ENCODE measurements at regions not wholly inside any gene's neighbourhood (a gene's known extent, or its start where the extent isn't known, plus 50 kb on each side); places are given as distances from the start of the nearest gene placed in this dataset.

DNA sequence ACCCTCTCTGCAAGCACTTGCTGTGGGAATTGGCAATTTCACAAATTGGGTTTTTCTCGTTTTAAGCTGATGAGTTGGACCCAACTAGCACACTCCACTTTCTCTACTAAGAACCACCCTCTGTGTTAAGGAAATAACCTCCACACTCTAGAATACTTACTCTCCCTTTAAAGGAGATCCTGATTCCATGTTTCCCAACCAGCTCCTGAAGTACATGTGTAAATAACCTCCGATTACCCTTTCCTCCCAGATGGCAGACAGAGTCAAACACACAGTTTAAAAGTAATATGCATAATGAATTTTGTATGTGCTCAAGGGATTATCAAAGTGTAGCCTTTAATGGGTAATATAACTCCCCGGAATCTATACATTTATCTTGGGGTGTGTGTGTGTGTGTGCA is 171.3 kb upstream of the OSR1 start:
- TF ChIP-seq CTCF (conservative IDR thresholded peaks at IDR 0.05; ENCODE audit: control insufficient read depth, insufficient read depth, low read depth, low read length): no peak
- no peak for DNase-seq (ENCODE audit: low read depth)
- no peak overlapping the region for H3K4me3 ChIP-seq (ENCODE audit: control insufficient read depth, low read depth, low read length)

GRCh38 chr2:19527771-19528170 is 169.3 kb upstream of the OSR1 start:
- H3K4me3 ChIP-seq (ENCODE audit: control insufficient read depth, low read depth, low read length): no peak overlapping the region
- no peak for DNase-seq (ENCODE audit: low read depth)
- no peak for TF ChIP-seq CTCF (conservative IDR thresholded peaks at IDR 0.05; ENCODE audit: control insufficient read depth, insufficient read depth, low read depth, low read length)

DNA sequence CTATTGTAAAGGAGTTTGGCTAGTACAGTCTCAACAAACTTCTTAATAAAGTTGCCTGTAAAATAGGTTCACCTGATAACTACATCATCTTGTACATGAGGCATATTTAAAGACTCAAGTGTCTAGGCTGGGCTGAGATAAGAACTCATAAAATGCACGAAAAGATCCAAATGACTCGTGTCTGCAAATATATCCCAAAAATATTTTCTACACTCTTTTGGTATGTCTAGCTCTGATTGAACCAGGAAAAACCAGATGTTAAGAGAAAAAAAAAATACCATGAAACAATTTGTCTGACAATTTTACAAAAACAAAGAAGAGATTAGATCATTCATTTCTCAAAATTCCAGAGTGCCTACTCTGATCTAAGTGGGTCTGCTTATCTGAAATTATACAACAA is 166.9 kb upstream of the OSR1 start:
- no peak for TF ChIP-seq CTCF (conservative IDR thresholded peaks at IDR 0.05; ENCODE audit: control insufficient read depth, insufficient read depth, low read depth, low read length)
- no peak overlapping the region for H3K4me3 ChIP-seq (ENCODE audit: control insufficient read depth, low read depth, low read length)
- no peak for DNase-seq (ENCODE audit: low read depth)

DNA sequence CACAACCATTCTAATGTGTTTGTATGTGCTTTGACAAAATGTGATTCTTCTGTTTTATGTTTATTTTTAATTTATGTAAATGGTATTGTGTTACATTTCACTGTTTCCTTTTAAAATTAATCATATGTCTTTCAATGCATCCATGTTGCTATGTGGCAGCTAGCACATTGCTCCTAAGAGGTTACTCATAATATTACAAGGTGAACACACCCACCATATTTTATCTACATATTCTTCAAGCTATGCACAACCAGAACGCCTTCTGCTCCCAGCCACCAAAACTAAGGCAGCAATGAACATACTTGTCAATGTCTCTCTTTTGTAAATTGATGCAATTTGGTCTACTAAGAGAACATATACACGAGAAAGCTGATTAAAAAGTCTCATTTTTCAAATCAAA is 160.6 kb upstream of the OSR1 start:
- no peak for TF ChIP-seq CTCF (conservative IDR thresholded peaks at IDR 0.05; ENCODE audit: control insufficient read depth, insufficient read depth, low read depth, low read length)
- DNase-seq (ENCODE audit: low read depth): no peak
- no peak overlapping the region for H3K4me3 ChIP-seq (ENCODE audit: control insufficient read depth, low read depth, low read length)

GRCh38 chr2:19507137-19507536 is 148.7 kb upstream of the OSR1 start:
- TF ChIP-seq CTCF (conservative IDR thresholded peaks at IDR 0.05; ENCODE audit: control insufficient read depth, insufficient read depth, low read depth, low read length): no peak
- H3K4me3 ChIP-seq (ENCODE audit: control insufficient read depth, low read depth, low read length): no peak overlapping the region
- no peak for DNase-seq (ENCODE audit: low read depth)

GRCh38 chr2:19505199-19506136 is 147.0 kb upstream of the OSR1 start:
- no peak overlapping the region for H3K4me3 ChIP-seq (ENCODE audit: control insufficient read depth, low read depth, low read length)
- DNase-seq (ENCODE audit: low read depth): no peak
- no peak for TF ChIP-seq CTCF (conservative IDR thresholded peaks at IDR 0.05; ENCODE audit: control insufficient read depth, insufficient read depth, low read depth, low read length)
